ENCODE measurements at regions not wholly inside any gene's neighbourhood (a gene's known extent, or its start where the extent isn't known, plus 50 kb on each side); places are given as distances from the start of the nearest gene placed in this dataset.

DNA sequence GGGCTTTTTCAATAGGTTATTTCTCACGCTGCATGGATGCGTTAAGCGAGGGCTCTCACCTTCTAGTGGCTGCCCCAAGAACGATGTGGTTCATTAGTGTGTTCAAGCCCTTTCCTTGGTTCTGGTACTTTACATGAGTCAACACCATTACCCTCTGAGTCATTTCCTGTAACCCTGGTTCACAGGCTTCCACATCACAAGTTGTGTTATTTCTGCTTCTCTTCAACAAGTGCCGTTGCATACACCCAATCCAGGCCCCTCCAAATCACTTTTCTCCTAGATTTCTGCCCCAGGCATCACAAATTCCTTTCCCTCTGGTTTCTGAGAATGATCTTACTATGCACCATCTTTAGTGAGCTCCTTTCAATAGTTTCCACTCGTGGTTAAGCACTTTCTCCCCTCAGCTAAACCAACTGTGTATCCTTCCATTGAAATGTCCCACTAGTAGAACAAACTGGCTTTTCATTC, 69.5 kb upstream of the RAD23B start:
- no peak for DNase-seq

DNA sequence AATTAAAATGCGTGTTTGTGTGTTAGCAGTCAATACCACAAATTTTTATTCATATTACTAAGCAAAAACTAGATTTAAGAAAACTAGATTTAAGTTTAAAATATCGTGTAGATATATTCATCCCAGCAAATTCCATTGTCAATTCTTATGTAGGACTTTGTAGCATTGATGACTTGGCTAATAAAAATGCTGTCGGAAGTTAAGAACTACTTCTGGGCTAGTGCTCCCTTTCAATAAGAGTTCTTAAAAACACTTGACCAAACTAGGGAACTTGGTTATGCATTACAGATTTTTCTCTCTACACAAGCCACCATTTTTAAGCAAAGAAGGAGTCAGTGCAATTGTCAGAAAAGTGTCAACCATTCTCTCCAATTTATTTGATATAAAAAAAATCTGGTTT, 68.7 kb upstream of the RAD23B start:
- DNase-seq = no peak

- DNase-seq = no peak
These were observed 68.2 kb upstream of the RAD23B start for GRCh38 chr9:107214915-107215314.

GRCh38 chr9:107215381-107215780, 67.7 kb upstream of the RAD23B start:
- DNase-seq = no peak

- DNase-seq = no peak
These were observed 66.8 kb upstream of the RAD23B start for GRCh38 chr9:107216329-107216728.

DNA sequence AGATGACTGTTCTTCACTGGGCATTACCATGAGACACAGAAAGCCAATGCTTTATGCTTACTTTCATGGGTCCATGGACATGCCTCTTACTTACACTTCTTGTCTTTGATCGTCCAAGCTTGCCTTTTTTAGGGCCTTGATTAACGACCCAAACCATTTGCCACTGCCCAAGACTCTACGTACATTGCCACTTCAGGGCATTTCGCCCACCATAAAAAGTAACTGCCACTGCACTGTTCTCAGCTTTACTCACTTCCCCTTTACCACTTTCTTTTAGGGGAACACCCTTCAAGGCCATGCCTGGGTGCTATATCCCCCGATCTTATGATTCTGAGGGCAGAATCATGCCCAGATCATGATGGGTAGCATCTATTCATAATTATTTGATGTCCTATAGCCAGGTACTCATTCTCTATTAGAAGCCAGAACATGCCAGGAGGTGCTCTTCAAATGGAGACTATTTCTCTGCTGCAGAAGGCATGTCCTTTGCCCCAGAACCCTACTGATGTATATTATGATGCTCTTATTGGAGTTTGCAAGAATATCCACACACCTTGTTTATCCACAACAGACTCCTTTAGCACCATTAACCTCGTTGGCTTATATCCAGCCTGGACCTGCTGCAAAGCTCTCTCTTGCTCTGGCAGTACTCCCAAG, 64.1 kb upstream of the RAD23B start:
- DNase-seq = no peak

- DNase-seq = no peak
These were observed 63.5 kb upstream of the RAD23B start for GRCh38 chr9:107219486-107220077.

DNA sequence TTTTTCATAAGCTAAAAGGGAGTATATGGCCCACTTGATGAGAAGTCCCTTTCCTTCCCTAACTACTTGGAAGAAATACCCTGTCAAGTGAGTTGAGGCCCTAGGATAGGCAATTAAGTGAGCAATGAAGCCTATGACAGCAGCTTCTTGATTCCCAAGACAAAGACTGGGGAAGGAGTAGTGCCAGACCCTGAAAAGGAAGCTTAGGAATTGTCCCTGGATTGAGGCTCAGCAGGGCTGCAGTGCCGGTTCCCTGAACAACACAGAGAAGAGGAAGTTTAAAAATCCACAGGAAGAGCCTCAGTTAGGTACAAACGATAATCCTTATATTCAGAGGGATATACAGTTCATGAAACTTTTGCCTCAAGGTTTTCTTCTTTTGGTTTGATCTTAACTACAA, 61.8 kb upstream of the RAD23B start:
- DNase-seq = no peak

DNA sequence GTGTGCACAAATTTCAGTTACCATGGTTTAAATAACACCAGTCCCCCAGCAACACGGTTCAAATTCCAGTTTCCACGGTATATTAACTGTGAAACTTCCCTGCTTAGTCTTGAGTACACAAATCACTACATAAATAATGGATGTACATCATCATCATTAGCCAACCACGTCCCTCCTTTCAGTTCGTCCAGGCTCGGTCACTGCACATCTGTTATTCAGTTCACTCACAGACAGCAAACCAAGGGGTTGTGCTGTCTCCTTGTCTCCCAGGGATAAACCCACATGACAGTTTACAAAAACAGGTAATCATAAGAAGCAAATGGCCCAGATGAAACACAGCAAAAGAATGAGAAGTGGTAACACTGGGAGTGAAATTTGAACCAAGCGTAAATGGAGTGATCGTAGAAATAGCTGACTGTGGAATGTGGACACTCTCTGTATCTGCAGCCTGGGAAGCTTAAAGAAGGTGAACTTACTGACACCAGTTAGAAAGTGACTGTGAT, 61.0 kb upstream of the RAD23B start:
- no peak for DNase-seq

GRCh38 chr9:107223381-107223780, 59.7 kb upstream of the RAD23B start:
- no peak for DNase-seq

GRCh38 chr9:107224252-107224651, 58.8 kb upstream of the RAD23B start:
- no peak for DNase-seq

DNA sequence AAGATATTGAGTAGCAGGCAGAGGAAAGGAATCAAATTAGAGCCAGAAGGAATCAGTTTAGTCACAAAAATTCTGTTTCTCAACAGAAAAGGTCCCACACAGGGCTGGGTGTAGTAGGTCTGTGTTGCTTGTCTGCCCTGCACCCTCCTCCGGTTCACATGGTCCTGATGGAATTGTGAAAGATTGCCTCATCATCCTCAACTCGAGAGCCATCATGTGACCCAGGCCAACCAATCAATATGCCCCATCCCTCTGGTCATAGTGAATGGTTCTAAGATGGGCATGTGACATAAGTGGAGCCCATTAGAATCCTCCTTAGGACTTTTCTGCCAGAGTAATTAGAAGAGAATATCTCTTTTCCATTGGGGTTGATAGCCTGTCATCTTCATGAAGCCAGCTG, 56.7 kb upstream of the RAD23B start:
- no peak for DNase-seq

- no peak for DNase-seq
These were observed 55.3 kb upstream of the RAD23B start for GRCh38 chr9:107227774-107228173.

DNA sequence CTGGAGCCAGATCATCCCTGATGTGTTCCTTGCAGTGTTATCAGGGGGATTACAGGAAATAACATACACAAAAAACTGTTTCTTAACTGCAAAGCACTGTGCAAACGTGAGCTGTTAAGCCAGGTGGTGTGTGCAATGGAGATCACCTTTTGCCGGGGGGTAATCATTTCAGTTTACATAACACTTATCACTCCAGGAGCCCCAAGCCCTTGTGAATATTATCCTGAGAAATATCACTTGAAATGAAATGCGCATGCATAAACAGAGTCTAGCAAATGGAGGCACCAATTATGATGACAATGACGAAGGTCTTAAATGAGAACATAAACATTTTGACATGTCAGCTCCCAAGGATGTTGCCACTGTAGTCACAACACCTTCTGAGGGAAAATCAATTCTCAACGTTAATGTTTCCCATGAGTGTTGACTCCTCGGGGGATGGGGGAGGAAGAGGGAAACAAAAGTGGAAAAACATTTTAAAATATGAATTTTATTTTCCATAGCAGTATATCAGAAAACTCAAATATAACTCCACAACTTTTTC, 54.5 kb upstream of the RAD23B start:
- peak; percentile 37 for DNase-seq

DNA sequence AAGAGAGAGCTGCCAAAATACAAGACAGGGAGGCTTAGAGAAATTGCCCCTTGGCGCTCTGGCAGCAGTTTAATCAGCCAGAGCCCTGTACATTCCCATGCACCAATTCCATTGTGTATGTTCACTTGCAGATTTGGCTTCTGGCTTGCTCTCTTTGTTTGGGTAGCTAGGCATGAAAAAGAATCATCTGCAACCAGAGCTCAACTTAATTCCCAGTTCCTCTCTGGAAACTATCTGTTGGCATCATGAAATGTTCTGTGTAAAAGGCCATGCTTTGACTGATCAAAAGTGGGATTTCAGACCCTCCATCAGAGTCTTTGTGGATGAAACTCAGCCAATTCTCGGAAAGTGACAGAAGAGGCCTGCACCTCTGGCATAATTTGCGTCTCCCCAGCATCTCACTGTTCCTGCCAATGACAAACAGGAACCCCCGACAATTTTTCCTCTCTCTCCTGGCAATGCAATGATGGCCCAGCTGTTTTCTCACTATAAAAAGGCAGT, 53.8 kb upstream of the RAD23B start:
- DNase-seq = no peak

All from NCI-H1092 (cell line).